Lower leg skin (tissue), 3 donors: ENCODE measurements at regions not wholly inside any gene's neighbourhood (a gene's known extent, or its start where the extent isn't known, plus 50 kb on each side); places are given as distances from the start of the nearest gene placed in this dataset.

Experiments used
- CTCF ChIP-seq, 3 donors: fragments of 450-650 bp; IDR thresholded peaks; one replicate each; pipeline ENCODE4 v1.5.1; 2016; ENCODE audit warnings: antibody characterized with exemption in 3 of 3, mild to moderate bottlenecking in 3 of 3, moderate library complexity in 2 of 3
- POLR2A ChIP-seq, 2 donors: fragments of 450-650 bp; IDR thresholded peaks; one replicate each; pipeline ENCODE4 v1.6.1; 2016 to 2017; ENCODE audit warnings: antibody characterized with exemption in 2 of 2, mild to moderate bottlenecking in 1 of 2, moderate library complexity in 1 of 2

- TF ChIP-seq CTCF (IDR thresholded peaks at IDR 0.05) (no peak), POLR2A (IDR thresholded peaks at IDR 0.05) (no peak)
Observed at GRCh38 chr9:108760841-108761240, 94.9 kb downstream of the ACTL7B start.
